HG03135 (cell line): ENCODE measurements at regions not wholly inside any gene's neighbourhood (a gene's known extent, or its start where the extent isn't known, plus 50 kb on each side); places are given as distances from the start of the nearest gene placed in this dataset.
"Not testable (repeated sequence)": the region's sequence is repeated elsewhere in the genome, so short reads cannot be mapped to it uniquely, and the experiment has no call there.

Source experiments
- ATAC-seq: cut with Tn5 transposase; IDR thresholded peaks from one replicate; pipeline ENCODE4 v1.9.1; 2021; ENCODE audit warnings: mild to moderate bottlenecking, moderate library complexity; ENCODE audit not compliant: unreplicated experiment

GRCh38 chr2:129797489-129798300 lies 181.8 kb upstream of the RAB6C start:
- no peak for ATAC-seq

GRCh38 chr2:129798301-129798581 lies 181.2 kb upstream of the RAB6C start:
- no peak for ATAC-seq

GRCh38 chr2:129798626-129799025 lies 180.8 kb upstream of the RAB6C start:
- no peak for ATAC-seq

DNA sequence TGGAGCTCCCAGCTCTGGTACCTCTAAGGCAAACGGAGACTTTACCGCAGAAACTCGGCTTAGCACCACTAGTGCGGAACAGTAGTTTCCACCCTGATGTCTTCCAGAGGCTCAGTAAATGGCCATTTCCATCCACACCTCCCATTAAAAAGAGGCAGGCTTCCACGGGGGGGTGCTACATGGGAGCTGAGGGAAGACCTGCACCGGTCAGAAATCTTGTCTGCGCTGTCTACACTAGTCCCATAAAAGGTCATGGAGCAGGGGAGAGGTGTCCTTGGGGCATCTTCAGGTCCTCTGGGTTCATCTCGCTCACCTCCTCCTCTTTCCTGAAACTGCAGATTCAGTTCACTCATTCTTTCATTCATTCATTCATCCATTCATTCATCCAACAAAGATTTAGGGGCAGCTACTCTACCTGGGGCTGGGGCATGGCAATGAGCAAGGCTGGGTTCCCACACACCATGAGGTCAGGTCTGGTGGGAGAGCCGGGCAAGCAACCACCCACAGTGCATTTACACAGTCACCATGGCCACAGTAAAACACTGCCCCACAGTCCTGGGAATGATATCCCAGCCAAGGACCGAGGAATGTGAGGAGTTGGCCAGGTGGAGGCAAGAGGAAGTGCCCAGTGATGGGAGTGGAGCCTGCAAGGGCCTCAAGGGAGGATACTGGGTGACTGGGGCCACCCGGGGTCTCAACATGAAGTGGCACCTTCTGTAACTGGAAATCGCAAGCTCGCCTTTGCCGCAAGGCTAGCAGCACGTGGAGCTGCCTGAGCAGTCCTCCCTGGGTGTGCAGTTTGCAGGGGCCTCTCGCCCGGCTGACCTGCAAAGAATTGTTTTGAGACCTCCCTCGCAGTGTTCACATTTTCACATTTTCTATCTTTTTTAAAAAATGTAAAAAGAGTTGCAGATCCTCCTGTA lies 180.2 kb upstream of the RAB6C start:
- ATAC-seq: no peak

DNA sequence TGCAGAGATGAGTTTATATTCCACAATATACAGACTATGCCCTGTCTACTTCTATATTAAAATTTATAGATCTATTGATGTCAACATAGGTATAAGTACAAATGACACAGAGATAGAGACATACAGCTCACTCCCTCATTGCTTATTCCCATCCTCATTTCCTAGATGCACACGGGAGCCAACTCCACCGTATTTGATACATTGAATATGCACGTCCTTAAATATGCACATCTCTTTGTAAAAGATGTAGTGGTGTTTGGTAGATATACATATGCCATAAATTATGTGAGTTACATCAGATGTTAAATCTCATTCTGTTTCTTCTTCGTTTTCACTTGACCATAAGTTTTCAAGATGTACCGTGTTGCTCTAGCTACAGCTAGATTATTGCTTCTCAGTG lies 179.2 kb upstream of the RAB6C start:
- ATAC-seq: no peak

DNA sequence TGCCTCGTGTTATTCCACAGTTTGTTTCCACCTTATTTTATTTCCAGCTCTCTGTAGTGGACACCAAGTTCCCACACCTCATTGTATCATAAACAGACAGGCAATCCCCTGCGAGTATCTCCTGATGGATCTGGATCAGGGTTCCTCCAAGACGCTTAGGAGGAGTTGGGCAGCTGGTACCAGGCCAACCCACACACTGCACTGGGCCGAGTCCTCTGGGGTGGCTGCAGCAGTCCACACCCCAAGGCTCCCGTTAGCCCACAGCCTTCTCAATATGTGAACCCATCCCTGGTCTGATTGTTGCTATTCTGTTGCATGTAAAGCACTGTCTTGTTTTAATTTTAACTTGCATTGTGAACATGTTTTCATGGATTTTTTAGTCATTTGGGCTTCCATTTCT lies 178.8 kb upstream of the RAB6C start:
- ATAC-seq: no peak

DNA sequence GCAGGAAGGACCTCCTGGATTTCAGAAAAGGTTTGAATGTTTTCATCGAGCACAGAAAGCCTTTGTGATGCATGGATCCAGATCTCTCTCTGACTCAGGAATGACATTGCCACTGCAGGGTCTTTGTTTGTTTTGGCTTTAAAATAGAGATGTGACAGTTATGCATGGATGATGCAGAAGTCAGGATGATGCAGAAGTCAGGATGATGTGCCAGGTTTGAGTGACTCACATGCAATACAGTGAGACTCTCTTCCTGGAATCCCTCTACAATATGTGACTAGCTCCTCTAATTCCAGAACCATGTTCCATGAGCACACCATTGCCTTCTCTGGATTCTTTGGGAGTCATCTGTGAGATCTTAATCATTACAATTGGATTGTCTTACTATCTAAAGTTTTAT lies 177.9 kb upstream of the RAB6C start:
- ATAC-seq: no peak

- ATAC-seq: no peak
Observed at GRCh38 chr2:129802290-129802689, 177.2 kb upstream of the RAB6C start.

DNA sequence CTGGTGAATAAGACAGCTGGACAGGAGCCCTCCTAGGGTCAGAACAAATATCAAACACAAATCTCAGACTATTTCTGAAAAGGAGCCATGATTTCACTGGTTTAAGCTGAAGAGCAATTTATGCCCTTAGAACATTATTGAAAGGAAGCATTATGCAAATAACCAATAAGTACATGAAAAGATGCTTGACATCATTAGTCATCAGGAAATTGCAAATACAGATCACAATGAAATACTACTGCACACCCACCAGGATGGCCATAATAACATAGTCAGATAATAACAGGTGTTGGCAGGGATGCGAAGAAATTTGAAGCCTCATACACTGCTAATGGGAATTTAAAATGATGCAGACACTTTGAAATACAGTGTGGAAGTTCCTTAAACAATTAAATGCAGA lies 176.4 kb upstream of the RAB6C start:
- no peak for ATAC-seq

GRCh38 chr2:129803871-129804270 lies 175.6 kb upstream of the RAB6C start:
- no peak for ATAC-seq

DNA sequence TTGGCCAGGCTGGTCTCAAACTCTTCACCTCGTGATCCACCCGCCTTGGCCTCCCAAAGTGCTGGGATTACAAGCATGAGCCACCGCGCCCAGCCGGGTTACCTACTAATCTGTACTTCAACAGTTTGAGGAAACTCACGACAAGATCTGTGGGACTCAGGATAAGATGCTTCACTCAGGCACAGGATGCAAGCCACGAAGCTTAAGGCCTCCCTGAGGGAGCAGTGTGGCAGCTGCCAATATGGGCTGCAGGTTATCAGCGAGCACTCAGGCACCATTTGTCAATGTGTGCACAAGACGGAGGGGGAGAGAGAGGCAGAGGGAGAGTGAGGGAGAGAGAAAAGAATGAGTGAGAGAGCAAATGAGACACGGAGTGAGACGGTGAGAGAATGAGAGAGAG lies 173.6 kb upstream of the RAB6C start:
- ATAC-seq: no peak

DNA sequence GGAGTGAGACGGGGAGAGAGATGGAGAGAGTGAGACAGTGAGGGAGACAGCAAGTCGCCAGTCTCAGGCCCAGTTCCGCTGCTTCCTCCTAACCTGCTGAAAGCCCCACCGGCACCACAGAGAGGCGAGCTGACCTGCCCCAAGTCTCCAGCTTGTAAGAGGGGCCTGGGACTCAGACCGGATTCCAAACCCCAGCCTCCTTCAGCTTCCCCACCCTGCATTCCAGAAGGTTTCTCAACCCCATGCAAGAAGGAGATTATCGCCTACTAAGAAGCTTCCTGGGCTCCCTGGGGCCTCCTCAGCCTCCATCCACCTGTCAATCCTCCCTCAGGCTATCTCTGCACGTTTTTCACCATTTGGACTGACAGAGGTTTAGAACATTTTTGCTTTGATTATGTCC lies 173.1 kb upstream of the RAB6C start:
- ATAC-seq: no peak

- ATAC-seq: no peak
Observed at GRCh38 chr2:129806990-129807389, 172.5 kb upstream of the RAB6C start.

DNA sequence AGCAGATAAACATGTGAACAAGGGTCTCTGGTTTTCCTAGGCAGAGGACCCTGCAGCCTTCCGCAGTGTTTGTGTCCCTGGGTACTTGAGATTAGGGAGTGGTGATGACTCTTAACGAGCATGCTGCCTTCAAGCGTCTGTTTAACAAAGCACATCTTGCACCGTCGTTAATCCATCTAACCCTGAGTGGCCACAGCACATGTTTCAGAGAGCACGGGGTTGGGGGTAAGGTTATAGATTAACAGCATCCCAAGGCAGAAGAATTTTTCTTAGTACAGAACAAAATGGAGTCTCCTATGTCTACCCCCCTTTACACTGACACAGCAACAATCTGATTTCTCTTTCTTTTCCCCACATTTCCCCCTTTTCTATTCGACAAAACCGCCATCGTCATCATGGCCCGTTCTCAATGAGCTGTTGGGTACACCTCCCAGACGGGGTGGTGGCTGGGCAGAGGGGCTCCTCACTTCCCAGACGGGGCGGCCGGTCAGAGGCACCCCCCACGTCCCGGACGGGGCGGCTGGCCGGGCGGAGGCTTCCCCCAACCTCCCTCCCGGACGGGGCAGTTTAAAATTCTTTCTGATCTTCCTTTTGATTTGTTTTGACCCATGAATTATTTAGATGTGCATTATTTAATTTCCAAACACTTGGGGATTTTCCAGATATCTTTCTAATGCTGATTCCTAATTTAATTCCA lies 171.7 kb upstream of the RAB6C start:
- not testable (repeated sequence) for ATAC-seq

DNA sequence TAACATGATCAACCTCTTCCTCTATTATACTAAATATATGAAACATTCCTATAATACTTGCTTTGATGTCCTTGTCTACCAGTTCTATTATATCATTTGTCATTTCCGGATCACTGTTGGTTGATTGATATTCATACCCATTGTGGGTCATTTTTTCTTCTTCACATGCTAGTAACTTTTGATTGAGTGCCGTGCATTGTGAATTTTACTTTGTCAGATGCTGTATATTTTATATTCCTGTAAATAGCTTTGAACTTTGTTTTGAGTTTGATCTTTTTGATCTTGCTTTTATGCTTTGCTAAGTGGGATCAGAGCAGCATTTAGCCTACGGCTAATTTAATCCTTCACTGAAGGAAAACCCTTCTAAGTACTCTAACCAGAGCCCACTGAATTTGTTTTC lies 168.9 kb upstream of the RAB6C start:
- ATAC-seq: no peak

DNA sequence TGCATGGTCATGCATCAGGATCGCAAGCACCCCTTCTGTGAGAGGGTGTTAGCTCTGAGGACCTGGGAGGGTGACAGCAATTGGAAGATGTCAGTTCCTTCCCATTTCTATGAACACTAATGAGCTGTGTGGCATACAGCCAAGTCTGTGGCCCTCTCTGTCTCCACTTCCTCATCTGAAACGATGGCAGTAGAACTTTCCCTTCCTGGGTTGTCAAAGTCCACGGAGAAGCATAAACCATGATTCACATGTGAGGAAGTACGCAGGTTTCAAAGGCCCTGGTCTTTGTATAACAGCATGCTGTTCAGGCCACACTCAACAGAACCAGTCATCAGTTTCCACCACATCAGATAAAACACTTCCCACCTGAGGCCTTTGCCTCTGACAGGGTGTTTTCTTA lies 167.4 kb upstream of the RAB6C start:
- ATAC-seq: no peak

GRCh38 chr2:129812654-129813053 lies 166.8 kb upstream of the RAB6C start:
- ATAC-seq: no peak

- ATAC-seq: no peak
Observed at GRCh38 chr2:129813404-129813803, 166.1 kb upstream of the RAB6C start.

DNA sequence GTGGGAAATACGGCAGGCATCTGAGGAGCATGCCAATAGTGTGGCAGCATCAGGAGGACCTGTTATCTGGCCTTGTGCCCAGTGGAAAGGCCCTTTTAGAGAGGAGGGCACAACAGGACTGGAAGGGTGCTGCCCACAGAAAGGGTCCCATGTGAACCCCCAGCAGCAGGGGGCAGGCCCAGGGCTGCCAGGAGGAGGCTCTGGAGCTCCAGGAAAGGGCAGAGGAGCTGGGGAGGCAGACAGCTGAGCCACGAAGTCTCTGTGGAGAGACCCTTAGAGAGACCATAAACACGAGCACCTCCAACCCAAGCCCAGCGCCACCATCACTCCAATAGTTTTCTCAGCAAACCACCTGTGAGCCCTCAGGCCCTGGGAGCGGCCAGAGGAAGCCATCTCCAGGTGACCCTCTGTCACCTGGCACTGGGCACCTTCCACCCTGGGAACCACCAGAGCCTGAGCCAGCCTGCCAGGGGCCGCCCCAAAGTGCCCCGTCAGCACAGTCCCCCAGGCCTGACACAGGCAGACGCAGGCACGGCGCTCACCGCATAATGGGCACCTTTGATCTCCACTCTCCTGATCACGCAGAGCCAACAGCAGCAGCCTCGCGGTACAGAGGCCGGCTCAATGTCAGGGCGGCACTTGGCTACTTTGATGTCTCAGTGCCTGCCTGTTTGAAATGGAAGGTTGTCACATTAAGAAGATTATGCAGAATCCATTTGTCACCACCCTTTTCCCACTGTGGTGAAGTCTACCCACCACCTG lies 162.5 kb upstream of the RAB6C start:
- ATAC-seq: no peak

DNA sequence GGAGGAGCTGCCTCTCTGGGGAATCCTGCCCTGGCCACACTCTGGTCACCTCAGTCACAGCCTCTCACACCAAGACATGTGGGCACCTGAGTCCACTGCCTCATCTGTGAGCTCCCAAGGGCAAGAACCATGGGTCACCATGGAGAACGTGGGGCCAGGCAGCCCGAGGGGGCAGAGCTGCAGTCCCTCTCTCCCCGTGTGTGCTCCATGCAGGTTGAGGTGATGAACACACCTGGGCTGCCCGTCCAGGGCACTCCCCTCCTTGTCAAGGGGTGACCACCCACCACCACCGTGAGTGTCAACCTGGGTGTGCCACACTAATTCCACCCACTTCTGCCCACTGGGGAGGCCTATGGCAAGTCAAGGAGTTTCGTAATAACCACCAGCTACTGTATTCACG lies 159.6 kb upstream of the RAB6C start:
- ATAC-seq: no peak

- ATAC-seq: no peak
Observed at GRCh38 chr2:129820908-129821307, 158.6 kb upstream of the RAB6C start.
